ENCODE measurements at regions not wholly inside any gene's neighbourhood (a gene's known extent, or its start where the extent isn't known, plus 50 kb on each side); places are given as distances from the start of the nearest gene placed in this dataset.

GRCh38 chr5:74282490-74282889 is 358.0 kb downstream of the ENC1 start:
- no peak for TF ChIP-seq CTCF (IDR thresholded peaks at IDR 0.05)

- TF ChIP-seq CTCF (IDR thresholded peaks at IDR 0.05) = no peak
These were observed 359.4 kb downstream of the ENC1 start for GRCh38 chr5:74281166-74281565.

- TF ChIP-seq CTCF (IDR thresholded peaks at IDR 0.05) = no peak
These were observed 360.2 kb downstream of the ENC1 start for GRCh38 chr5:74280306-74280705.

- TF ChIP-seq CTCF (IDR thresholded peaks at IDR 0.05) = no peak
These were observed 361.3 kb downstream of the ENC1 start for GRCh38 chr5:74279244-74279643.

GRCh38 chr5:74277418-74277817 is 363.1 kb downstream of the ENC1 start:
- no peak for TF ChIP-seq CTCF (IDR thresholded peaks at IDR 0.05)

- TF ChIP-seq CTCF (IDR thresholded peaks at IDR 0.05) = no peak
These were observed 365.1 kb downstream of the ENC1 start for GRCh38 chr5:74275171-74275992.

GRCh38 chr5:74274326-74274725 is 366.2 kb downstream of the ENC1 start:
- no peak for TF ChIP-seq CTCF (IDR thresholded peaks at IDR 0.05)

Measured in LNCAP (cell line).